ENCODE measurements at regions not wholly inside any gene's neighbourhood (a gene's known extent, or its start where the extent isn't known, plus 50 kb on each side); places are given as distances from the start of the nearest gene placed in this dataset.
A peak's percentile ranks its signal among the peaks of the same experiment; 100 is the strongest.

- Histone ChIP-seq H3K9me3 (ENCODE audit: insufficient read depth, low read depth, low read length) (no peaks in the 10 kb centered on the region), H3K4me3 (ENCODE audit: insufficient read depth, low read depth, low read length) (no peak overlapping the region), H3K4me1 (ENCODE audit: insufficient read depth, low read length) (peaks cover 8% of the 10 kb centered on the region), H3K79me2 (ENCODE audit: insufficient read depth, low read length) (no peaks in the 10 kb centered on the region), H3K36me3 (ENCODE audit: insufficient read depth, low read length) (no peaks in the 10 kb centered on the region), H3K27ac (ENCODE audit: low read depth, low read length) (no peak overlapping the region), H4K20me1 (ENCODE audit: insufficient read depth, low read length) (no peaks in the 10 kb centered on the region), H3K9ac (ENCODE audit: low read length) (no peak overlapping the region), H3K4me2 (ENCODE audit: low read length) (peak overlapping the region; percentile 53), H2AFZ (ENCODE audit: low read depth, low read length) (no peak overlapping the region), H3K27me3 (ENCODE audit: insufficient read depth, low read length) (no peaks in the 10 kb centered on the region)
- DNase-seq (ENCODE audit: low read depth), result peak; percentile 36
- H3K9me3 Mint-ChIP-seq (ENCODE audit: unreplicated experiment), result no peaks in the 10 kb centered on the region
- H3K27ac Mint-ChIP-seq (ENCODE audit: unreplicated experiment), result peak overlapping the region; percentile 48
- TF ChIP-seq CTCF (IDR thresholded peaks at IDR 0.05; ENCODE audit: insufficient read depth, low read depth, low read length) (no peak), EZH2 (IDR thresholded peaks at IDR 0.05; ENCODE audit: insufficient read depth, low read length) (no peak)
- no peak for FAIRE-seq
- no peak overlapping the region for H3K4me3 Mint-ChIP-seq (ENCODE audit: unreplicated experiment)
- peaks cover 11% of the 10 kb centered on the region for H3K4me1 Mint-ChIP-seq (ENCODE audit: low read depth, unreplicated experiment)
- H3K27me3 Mint-ChIP-seq (ENCODE audit: low read depth, unreplicated experiment), result no peaks in the 10 kb centered on the region
- no peaks in the 10 kb centered on the region for H3K36me3 Mint-ChIP-seq (ENCODE audit: low read depth, unreplicated experiment)
These were observed 1194.7 kb downstream of the GALC start for GRCh38 chr14:86798330-86798729.

GRCh38 chr14:86797075-86797351 is 1196.0 kb downstream of the GALC start:
- Histone ChIP-seq H3K4me2 (ENCODE audit: low read length) (no peak overlapping the region), H3K27me3 (ENCODE audit: insufficient read depth, low read length) (no peaks in the 10 kb centered on the region), H3K9me3 (ENCODE audit: insufficient read depth, low read depth, low read length) (no peaks in the 10 kb centered on the region), H3K9ac (ENCODE audit: low read length) (no peak overlapping the region), H3K79me2 (ENCODE audit: insufficient read depth, low read length) (no peaks in the 10 kb centered on the region), H2AFZ (ENCODE audit: low read depth, low read length) (no peak overlapping the region), H3K27ac (ENCODE audit: low read depth, low read length) (no peak overlapping the region), H4K20me1 (ENCODE audit: insufficient read depth, low read length) (no peaks in the 10 kb centered on the region), H3K4me1 (ENCODE audit: insufficient read depth, low read length) (peaks cover 8% of the 10 kb centered on the region), H3K4me3 (ENCODE audit: insufficient read depth, low read depth, low read length) (no peak overlapping the region), H3K36me3 (ENCODE audit: insufficient read depth, low read length) (no peaks in the 10 kb centered on the region)
- Mint-ChIP-seq H3K27ac (ENCODE audit: unreplicated experiment) (no peak overlapping the region), H3K9me3 (ENCODE audit: unreplicated experiment) (no peaks in the 10 kb centered on the region), H3K36me3 (ENCODE audit: low read depth, unreplicated experiment) (no peaks in the 10 kb centered on the region), H3K4me3 (ENCODE audit: unreplicated experiment) (no peak overlapping the region), H3K4me1 (ENCODE audit: low read depth, unreplicated experiment) (peaks cover 11% of the 10 kb centered on the region), H3K27me3 (ENCODE audit: low read depth, unreplicated experiment) (no peaks in the 10 kb centered on the region)
- TF ChIP-seq EZH2 (IDR thresholded peaks at IDR 0.05; ENCODE audit: insufficient read depth, low read length) (no peak), CTCF (IDR thresholded peaks at IDR 0.05; ENCODE audit: insufficient read depth, low read depth, low read length) (no peak)
- FAIRE-seq (no peak), DNase-seq (ENCODE audit: low read depth) (no peak)

- H3K27me3 Mint-ChIP-seq (ENCODE audit: low read depth, unreplicated experiment), result no peaks in the 10 kb centered on the region
- no peaks in the 10 kb centered on the region for H3K9me3 Mint-ChIP-seq (ENCODE audit: unreplicated experiment)
- Histone ChIP-seq H3K36me3 (ENCODE audit: insufficient read depth, low read length) (no peaks in the 10 kb centered on the region), H3K4me1 (ENCODE audit: insufficient read depth, low read length) (peaks cover 8% of the 10 kb centered on the region), H3K27ac (ENCODE audit: low read depth, low read length) (no peak overlapping the region), H3K4me2 (ENCODE audit: low read length) (no peak overlapping the region), H3K4me3 (ENCODE audit: insufficient read depth, low read depth, low read length) (no peak overlapping the region), H3K79me2 (ENCODE audit: insufficient read depth, low read length) (no peaks in the 10 kb centered on the region), H2AFZ (ENCODE audit: low read depth, low read length) (no peak overlapping the region), H3K9me3 (ENCODE audit: insufficient read depth, low read depth, low read length) (no peaks in the 10 kb centered on the region), H3K9ac (ENCODE audit: low read length) (no peak overlapping the region), H3K27me3 (ENCODE audit: insufficient read depth, low read length) (no peaks in the 10 kb centered on the region), H4K20me1 (ENCODE audit: insufficient read depth, low read length) (no peaks in the 10 kb centered on the region)
- H3K4me3 Mint-ChIP-seq (ENCODE audit: unreplicated experiment), result no peak overlapping the region
- FAIRE-seq, result peak; percentile 87
- no peaks in the 10 kb centered on the region for H3K36me3 Mint-ChIP-seq (ENCODE audit: low read depth, unreplicated experiment)
- DNase-seq (ENCODE audit: low read depth), result peak; percentile 82
- H3K27ac Mint-ChIP-seq (ENCODE audit: unreplicated experiment), result no peak overlapping the region
- H3K4me1 Mint-ChIP-seq (ENCODE audit: low read depth, unreplicated experiment), result peaks cover 11% of the 10 kb centered on the region
- TF ChIP-seq EZH2 (IDR thresholded peaks at IDR 0.05; ENCODE audit: insufficient read depth, low read length) (no peak), CTCF (IDR thresholded peaks at IDR 0.05; ENCODE audit: insufficient read depth, low read depth, low read length) (no peak)
These were observed 1196.5 kb downstream of the GALC start for GRCh38 chr14:86796221-86797074.
